AG09319 (cell line): ENCODE measurements at regions not wholly inside any gene's neighbourhood (a gene's known extent, or its start where the extent isn't known, plus 50 kb on each side); places are given as distances from the start of the nearest gene placed in this dataset.

Source experiments
- DNase-seq: peaks from one replicate; pipeline ENCODE4 v3.0.0-alpha.2; 2010; ENCODE audit warnings: low read depth; ENCODE audit errors: extremely low read depth
- CTCF ChIP-seq: IDR thresholded peaks from 2 replicates; pipeline ENCODE4 v1.5.1; 2011; ENCODE audit warnings: low read depth, mild to moderate bottlenecking, inconsistent platforms, low read length, moderate library complexity

GRCh38 chr12:59916988-59917387, 321.2 kb downstream of the SLC16A7 start:
- no peak for TF ChIP-seq CTCF
- no peak for DNase-seq

GRCh38 chr12:59927032-59927431, 331.2 kb downstream of the SLC16A7 start:
- DNase-seq = no peak
- TF ChIP-seq CTCF = no peak

GRCh38 chr12:59928416-59928815, 332.6 kb downstream of the SLC16A7 start:
- DNase-seq = no peak
- TF ChIP-seq CTCF = no peak

- peak; percentile 44 for DNase-seq
- TF ChIP-seq CTCF = no peak
Measured at GRCh38 chr12:59929110-59929509, 333.3 kb downstream of the SLC16A7 start.

- TF ChIP-seq CTCF = no peak
- DNase-seq = no peak
Measured at GRCh38 chr12:59934486-59934885, 338.7 kb downstream of the SLC16A7 start.

GRCh38 chr12:59936534-59936933, 340.7 kb downstream of the SLC16A7 start:
- TF ChIP-seq CTCF = no peak
- DNase-seq = no peak

GRCh38 chr12:59937148-59937547, 341.3 kb downstream of the SLC16A7 start:
- no peak for DNase-seq

More at GRCh38 chr12:59937148-59937547, 341.3 kb downstream of the SLC16A7 start:
- no peak for TF ChIP-seq CTCF
